Trophoblast cell (in vitro differentiated cells and primary cell): ENCODE measurements at regions not wholly inside any gene's neighbourhood (a gene's known extent, or its start where the extent isn't known, plus 50 kb on each side); places are given as distances from the start of the nearest gene placed in this dataset.
"Not testable (repeated sequence)": the region's sequence is repeated elsewhere in the genome, so short reads cannot be mapped to it uniquely, and the experiment has no call there.

Source experiments
- DNase-seq, 2 donors: peaks; one replicate each; pipeline ENCODE4 v3.0.0-alpha.2; 2016
- H2AFZ ChIP-seq: 2 replicates; pipeline ENCODE4 v1.6.1; 2013; ENCODE audit warnings: low read length, moderate library complexity, mild to moderate bottlenecking; ENCODE audit not compliant: insufficient read depth, poor library complexity
- H2AK5ac ChIP-seq: 2 replicates; pipeline ENCODE4 v1.6.1; 2013; ENCODE audit warnings: mild to moderate bottlenecking, low read length
- H2BK120ac ChIP-seq: 2 replicates; pipeline ENCODE4 v1.6.1; 2013; ENCODE audit warnings: low read length, mild to moderate bottlenecking, moderate library complexity; ENCODE audit not compliant: insufficient read depth, poor library complexity
- H2BK12ac ChIP-seq: 2 replicates; pipeline ENCODE4 v1.6.1; 2013; ENCODE audit warnings: mild to moderate bottlenecking, low read length, moderate library complexity
- H2BK5ac ChIP-seq: 2 replicates; pipeline ENCODE4 v1.6.1; 2013; ENCODE audit warnings: low read length, low read depth, moderate library complexity, mild to moderate bottlenecking; ENCODE audit not compliant: poor library complexity
- H3K14ac ChIP-seq: 2 replicates; pipeline ENCODE4 v1.6.1; 2013; ENCODE audit warnings: mild to moderate bottlenecking, low read length
- H3K18ac ChIP-seq: 2 replicates; pipeline ENCODE4 v1.6.1; 2013; ENCODE audit warnings: mild to moderate bottlenecking, low read length
- H3K23ac ChIP-seq: 2 replicates; pipeline ENCODE4 v1.6.1; 2013; ENCODE audit warnings: low read length
- H3K27ac ChIP-seq: 2 replicates; pipeline ENCODE4 v1.5.1; 2013; ENCODE audit warnings: low read depth, mild to moderate bottlenecking, inconsistent platforms, low read length, moderate library complexity
- H3K27me3 ChIP-seq: 2 replicates; pipeline ENCODE4 v1.6.1; 2013; ENCODE audit warnings: inconsistent platforms, mild to moderate bottlenecking, low read length, moderate library complexity; ENCODE audit not compliant: insufficient read depth
- H3K36me3 ChIP-seq, 2 experiments: 1 replicate in 1 of 2; 2 replicates in 1 of 2; pipeline ENCODE4 v1.6.1; 2013; ENCODE audit warnings: low read length in 2 of 2, mild to moderate bottlenecking in 2 of 2, moderate library complexity in 1 of 2; ENCODE audit not compliant: insufficient read depth in 2 of 2, control insufficient read depth in 1 of 2
- H3K4ac ChIP-seq: 2 replicates; pipeline ENCODE4 v1.6.1; 2013; ENCODE audit warnings: low read depth, mild to moderate bottlenecking, low read length, moderate library complexity
- H3K4me1 ChIP-seq, 2 experiments: 1 replicate in 1 of 2; 2 replicates in 1 of 2; pipeline ENCODE4 v1.6.1; 2013; ENCODE audit warnings: low read length in 2 of 2, mild to moderate bottlenecking in 2 of 2, moderate library complexity in 1 of 2; ENCODE audit not compliant: insufficient read depth in 2 of 2, control insufficient read depth in 1 of 2
- H3K4me2 ChIP-seq: 2 replicates; pipeline ENCODE4 v1.6.1; 2013; ENCODE audit warnings: inconsistent platforms, mild to moderate bottlenecking, low read length, moderate library complexity
- H3K4me3 ChIP-seq: 2 replicates; pipeline ENCODE4 v1.5.1; 2013; ENCODE audit warnings: mild to moderate bottlenecking, low read depth, low read length, inconsistent platforms
- H3K79me1 ChIP-seq: one replicate; pipeline ENCODE4 v1.6.1; 2013; ENCODE audit warnings: low read length
- H3K79me2 ChIP-seq: 2 replicates; pipeline ENCODE4 v1.6.1; 2013; ENCODE audit warnings: low read length, mild to moderate bottlenecking; ENCODE audit not compliant: control insufficient read depth, insufficient read depth, poor library complexity
- H3K9ac ChIP-seq: 2 replicates; pipeline ENCODE4 v1.6.1; 2013; ENCODE audit warnings: mild to moderate bottlenecking, low read length
- H3K9me3 ChIP-seq: 2 replicates; pipeline ENCODE4 v1.6.1; 2013; ENCODE audit warnings: low read depth, mild to moderate bottlenecking, control low read depth, inconsistent platforms, low read length; ENCODE audit not compliant: insufficient read depth
- H4K12ac ChIP-seq: 2 replicates; pipeline ENCODE4 v1.6.1; 2013; ENCODE audit warnings: low read depth, mild to moderate bottlenecking, low read length, moderate library complexity
- H4K8ac ChIP-seq: 2 replicates; pipeline ENCODE4 v1.6.1; 2013; ENCODE audit warnings: low read depth, mild to moderate bottlenecking, low read length, moderate library complexity
- H4K91ac ChIP-seq: one replicate; pipeline ENCODE4 v1.6.1; 2013; ENCODE audit warnings: low read depth, mild to moderate bottlenecking, low read length, moderate library complexity
- WGBS: extraction: QIAGEN DNeasy Blood & Tissue Kit; methylation state at CpG from one replicate; pipeline ENCODE4 v1.1.7; 2013; ENCODE audit warnings: missing lambda C conversion rate; ENCODE audit not compliant: insufficient read length, insufficient coverage; ENCODE audit errors: extremely low coverage; 5-methylcytosine and 5-hydroxymethylcytosine counted together

- no peaks in the 10 kb centered on the region for H3K79me1 ChIP-seq
- H3K27ac ChIP-seq: no peak overlapping the region
- no peak overlapping the region for H2AFZ ChIP-seq
- H3K9me3 ChIP-seq: no peaks in the 10 kb centered on the region
- H3K4me2 ChIP-seq: no peak overlapping the region
- no peaks in the 10 kb centered on the region for H3K79me2 ChIP-seq
- no peak overlapping the region for H4K91ac ChIP-seq
- no peak overlapping the region for H2AK5ac ChIP-seq
- H3K4me3 ChIP-seq: no peak overlapping the region
- no peak overlapping the region for H3K23ac ChIP-seq
- no peak overlapping the region for H4K12ac ChIP-seq
- no peak overlapping the region for H3K4ac ChIP-seq
- H4K8ac ChIP-seq: no peak overlapping the region
- H3K36me3 ChIP-seq: no peaks in the 10 kb centered on the region
- H2BK5ac ChIP-seq: no peak overlapping the region
- no peak overlapping the region for H3K9ac ChIP-seq
- H3K4me1 ChIP-seq: no peaks in the 10 kb centered on the region
- DNase-seq: no peak
- H3K14ac ChIP-seq: no peak overlapping the region
- H2BK12ac ChIP-seq: no peak overlapping the region
- H3K27me3 ChIP-seq: no peaks in the 10 kb centered on the region
- no peak overlapping the region for H3K18ac ChIP-seq
- H2BK120ac ChIP-seq: no peak overlapping the region
- WGBS: no CpG with 5 or more reads among the region's 2 CpGs
These were observed 54.9 kb upstream of the ZNF678 start for GRCh38 chr1:227508431-227508830.

- not testable (repeated sequence) for H2BK5ac ChIP-seq, H2BK12ac ChIP-seq, H3K9me3 ChIP-seq, H3K9ac ChIP-seq, H2BK120ac ChIP-seq, H4K12ac ChIP-seq, H3K79me1 ChIP-seq, H3K79me2 ChIP-seq, H4K8ac ChIP-seq, H3K18ac ChIP-seq, H3K4me3 ChIP-seq, H3K27me3 ChIP-seq, H2AFZ ChIP-seq, H3K4ac ChIP-seq, DNase-seq, H3K27ac ChIP-seq, H3K4me1 ChIP-seq, H3K23ac ChIP-seq, H3K4me2 ChIP-seq, H4K91ac ChIP-seq, H2AK5ac ChIP-seq, H3K36me3 ChIP-seq, H3K14ac ChIP-seq
- no CpG with 5 or more reads among the region's 30 CpGs for WGBS
These were observed 56.6 kb upstream of the ZNF678 start for GRCh38 chr1:227506490-227507393.

- H4K8ac ChIP-seq, H2BK5ac ChIP-seq: not testable (repeated sequence)
These were observed 67.3 kb upstream of the ZNF678 start for GRCh38 chr1:227496045-227496444.

GRCh38 chr1:227493863-227494551 is 69.3 kb upstream of the ZNF678 start:
- H4K8ac ChIP-seq, H2AK5ac ChIP-seq, H3K36me3 ChIP-seq, H3K4me2 ChIP-seq, H3K4me1 ChIP-seq, DNase-seq, H3K18ac ChIP-seq, H3K79me2 ChIP-seq, H3K27ac ChIP-seq, H2BK5ac ChIP-seq, H3K4me3 ChIP-seq, H2BK12ac ChIP-seq, H2AFZ ChIP-seq, H3K79me1 ChIP-seq, H3K27me3 ChIP-seq, H3K14ac ChIP-seq, H3K9ac ChIP-seq, H3K4ac ChIP-seq, H4K12ac ChIP-seq, H3K9me3 ChIP-seq, H3K23ac ChIP-seq, H4K91ac ChIP-seq, H2BK120ac ChIP-seq: not testable (repeated sequence)
- WGBS: no CpG with 5 or more reads among the region's 14 CpGs

More at GRCh38 chr1:227496045-227496444, 67.3 kb upstream of the ZNF678 start:
- not testable (repeated sequence) for H3K79me2 ChIP-seq, H3K18ac ChIP-seq, H3K4me2 ChIP-seq, H3K14ac ChIP-seq, H3K36me3 ChIP-seq, H4K12ac ChIP-seq, H3K23ac ChIP-seq, H2AK5ac ChIP-seq, H4K91ac ChIP-seq, H2AFZ ChIP-seq, H3K9ac ChIP-seq, H2BK12ac ChIP-seq, H3K27ac ChIP-seq, H3K4me3 ChIP-seq, H3K4me1 ChIP-seq, DNase-seq, H3K27me3 ChIP-seq, H3K9me3 ChIP-seq, H2BK120ac ChIP-seq, H3K79me1 ChIP-seq, H3K4ac ChIP-seq
- WGBS: no CpG with 5 or more reads among the region's 5 CpGs
